ENCODE measurements at regions not wholly inside any gene's neighbourhood (a gene's known extent, or its start where the extent isn't known, plus 50 kb on each side); places are given as distances from the start of the nearest gene placed in this dataset.
"Not testable (repeated sequence)": the region's sequence is repeated elsewhere in the genome, so short reads cannot be mapped to it uniquely, and the experiment has no call there.

DNA sequence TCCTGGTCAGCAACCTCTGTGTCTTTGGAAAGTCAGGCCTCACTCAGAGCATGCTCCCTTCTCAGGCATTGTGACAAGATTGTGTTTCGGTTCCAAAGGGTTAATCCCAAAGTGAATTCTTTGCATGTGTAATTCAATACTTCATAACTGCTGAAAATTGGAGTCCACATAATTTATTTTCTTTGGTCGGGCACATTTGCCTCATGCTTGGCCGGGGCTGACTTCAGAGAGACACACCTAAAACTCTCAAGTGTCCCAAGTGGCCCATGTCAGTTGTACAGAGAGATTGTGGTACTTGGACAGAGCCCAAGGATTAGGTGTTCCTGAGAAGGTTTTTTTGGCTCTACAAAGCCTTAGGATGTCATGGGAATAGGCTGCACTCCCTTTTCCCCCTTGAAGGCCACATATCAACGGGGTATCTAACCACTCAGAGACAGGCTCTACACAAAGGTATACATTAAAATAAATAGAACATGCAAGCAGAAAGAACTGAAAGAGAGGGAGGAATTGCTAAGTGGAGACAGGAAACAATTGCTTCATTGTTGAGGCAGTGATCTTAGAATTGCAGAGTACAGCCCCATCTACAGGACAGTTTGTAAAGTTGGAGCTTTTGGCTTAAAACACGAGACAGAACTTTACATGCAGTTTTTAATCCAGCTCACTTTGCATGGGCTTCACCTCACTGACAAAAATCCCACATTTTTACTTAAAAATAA lies 1232.3 kb upstream of the ZEB2 start:
- peak; percentile 50 for DNase-seq

DNA sequence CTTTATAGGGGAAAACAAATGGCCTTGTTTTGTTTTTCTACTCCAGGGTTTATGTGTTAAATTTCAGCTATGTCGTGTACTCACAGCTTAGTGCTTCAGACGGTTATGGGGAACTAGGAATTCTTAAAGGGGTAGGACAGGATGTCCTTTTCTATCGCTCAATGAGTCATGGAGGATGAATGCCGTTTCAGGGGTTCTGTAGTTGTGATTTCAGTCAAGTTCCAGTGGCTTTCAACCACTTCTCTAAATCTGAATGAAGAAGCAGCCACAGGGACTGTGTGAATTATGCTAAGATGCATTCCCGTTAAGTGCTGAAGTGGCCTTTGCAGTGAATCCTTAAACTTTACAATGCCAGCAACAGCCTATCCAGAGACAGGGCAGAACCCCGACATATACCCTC lies 1231.7 kb upstream of the ZEB2 start:
- DNase-seq = no peak

DNA sequence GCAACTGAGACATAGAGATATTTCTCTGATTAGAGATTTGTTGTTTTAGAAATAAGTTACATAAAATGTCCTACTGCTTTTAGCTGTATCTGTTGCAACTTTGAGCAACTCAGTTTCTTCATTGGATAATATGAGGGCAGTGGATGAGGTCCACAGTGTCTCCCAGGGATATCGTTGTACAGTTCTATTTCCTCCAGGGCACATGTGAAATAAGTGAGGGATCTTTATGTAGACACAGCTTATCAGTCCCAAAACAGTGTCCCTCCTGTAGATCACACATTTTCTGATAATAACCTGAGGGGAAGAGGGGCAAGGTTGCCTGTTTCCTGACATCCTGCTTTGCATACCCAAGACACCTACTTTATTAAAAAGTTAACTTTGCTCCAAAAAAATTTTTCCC lies 1231.2 kb upstream of the ZEB2 start:
- no peak for DNase-seq

DNA sequence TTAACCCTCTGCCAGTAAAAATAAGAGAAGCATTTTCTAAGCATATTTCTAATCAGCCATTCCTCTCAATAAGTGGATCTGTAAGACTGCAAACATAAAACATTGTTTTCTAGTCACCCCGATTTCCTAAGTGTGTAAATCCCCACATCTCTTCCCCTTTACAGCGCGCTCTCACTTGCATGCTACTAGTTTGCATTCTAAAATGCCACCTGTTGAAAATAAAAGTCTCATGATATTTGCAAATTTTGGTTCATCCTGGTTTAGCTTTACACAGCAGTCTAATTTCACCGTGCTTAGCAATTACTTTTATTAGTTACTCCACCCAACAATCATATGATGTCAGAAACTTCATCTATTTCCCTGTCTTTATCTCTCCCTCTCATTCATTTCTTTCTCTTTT lies 1230.7 kb upstream of the ZEB2 start:
- DNase-seq = no peak

DNA sequence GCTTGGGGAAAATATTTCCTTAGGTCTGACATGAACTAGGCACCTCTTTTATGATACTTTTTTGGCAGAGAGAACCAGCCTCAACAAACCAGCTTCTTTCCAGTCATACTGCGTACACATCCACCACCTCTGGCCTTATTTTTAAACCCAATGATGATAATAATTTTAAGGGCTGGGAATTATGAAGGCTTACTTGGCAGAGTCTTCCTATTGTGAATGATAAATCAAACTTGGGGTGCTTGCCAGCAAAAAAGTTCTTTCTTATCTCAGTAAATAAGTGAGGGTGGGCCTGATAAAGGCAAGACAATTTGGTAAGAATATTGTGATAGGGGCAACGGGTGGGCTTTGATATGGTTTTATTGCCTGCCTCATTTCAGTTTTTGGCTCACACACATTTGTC lies 1230.2 kb upstream of the ZEB2 start:
- DNase-seq = no peak

DNA sequence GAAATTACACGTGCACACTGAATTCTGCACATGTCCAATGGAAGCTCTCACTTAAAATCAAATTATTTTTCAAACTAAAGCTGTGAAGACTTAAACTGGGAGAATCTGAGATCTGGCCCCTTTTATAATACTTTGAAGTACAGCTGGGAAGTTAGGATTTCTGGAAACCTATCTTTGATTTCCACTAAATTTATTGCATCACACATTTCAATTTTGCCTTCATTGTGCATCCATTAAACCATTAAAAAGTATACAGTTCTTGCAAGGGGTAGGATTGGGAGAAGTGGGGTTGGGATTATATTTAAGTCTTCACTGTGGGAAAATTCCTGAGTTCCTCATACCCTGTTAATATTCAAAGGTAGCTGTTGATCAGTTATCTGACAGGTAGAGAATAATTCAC lies 1229.6 kb upstream of the ZEB2 start:
- no peak for DNase-seq

DNA sequence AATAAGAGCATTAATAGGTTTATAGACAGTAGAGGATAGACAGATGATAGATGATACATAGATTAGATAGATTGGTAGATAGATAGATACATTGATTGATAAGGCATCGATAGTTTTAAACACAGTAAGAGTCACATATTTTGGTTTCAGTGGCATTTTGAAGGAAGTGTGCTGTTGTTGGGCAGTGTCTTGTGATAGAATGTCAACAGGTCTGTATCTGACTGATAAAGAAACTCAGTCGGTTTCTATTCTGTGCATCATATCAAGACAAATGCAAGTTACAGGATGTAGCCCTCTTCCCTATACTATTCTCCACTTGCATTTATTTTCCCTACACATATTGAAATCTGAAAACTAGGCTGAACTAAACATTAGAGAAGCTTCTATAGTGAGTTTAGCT lies 1229.0 kb upstream of the ZEB2 start:
- DNase-seq = no peak

DNA sequence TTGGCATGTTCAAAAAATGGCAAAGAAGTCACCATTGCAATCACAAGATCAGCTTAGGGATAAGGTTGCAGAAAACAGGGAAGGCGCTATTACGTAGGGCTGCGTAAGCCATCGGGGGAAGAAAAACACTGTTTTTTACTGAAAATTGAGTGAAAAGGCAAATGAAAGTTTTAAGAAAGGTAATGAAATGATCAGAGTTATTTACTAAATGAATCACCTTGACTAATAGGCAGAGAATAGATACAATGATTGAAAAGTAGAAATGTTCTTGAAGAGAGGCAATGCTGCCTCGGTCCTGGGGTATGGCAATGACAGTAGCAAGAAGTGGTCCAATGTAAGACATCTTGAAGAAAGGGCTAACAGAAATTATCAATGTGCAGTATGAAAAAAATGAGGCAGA lies 1227.8 kb upstream of the ZEB2 start:
- no peak for DNase-seq

DNA sequence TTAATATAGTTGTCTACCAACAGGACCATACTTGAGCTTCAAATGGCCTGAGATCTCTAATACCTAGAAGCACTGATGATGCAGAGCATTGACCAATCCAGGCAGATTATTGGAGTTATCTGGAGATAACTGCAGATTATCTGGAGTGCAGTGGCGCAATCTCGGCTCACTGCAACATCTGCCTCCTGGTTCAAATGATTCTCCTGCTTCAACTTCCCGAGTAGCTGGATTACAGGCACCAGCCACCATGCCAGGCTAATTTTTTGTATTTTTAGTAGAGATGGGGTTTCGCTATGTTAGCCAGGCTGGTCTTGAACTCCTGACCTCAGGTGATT lies 1225.4 kb upstream of the ZEB2 start:
- not testable (repeated sequence) for DNase-seq

DNA sequence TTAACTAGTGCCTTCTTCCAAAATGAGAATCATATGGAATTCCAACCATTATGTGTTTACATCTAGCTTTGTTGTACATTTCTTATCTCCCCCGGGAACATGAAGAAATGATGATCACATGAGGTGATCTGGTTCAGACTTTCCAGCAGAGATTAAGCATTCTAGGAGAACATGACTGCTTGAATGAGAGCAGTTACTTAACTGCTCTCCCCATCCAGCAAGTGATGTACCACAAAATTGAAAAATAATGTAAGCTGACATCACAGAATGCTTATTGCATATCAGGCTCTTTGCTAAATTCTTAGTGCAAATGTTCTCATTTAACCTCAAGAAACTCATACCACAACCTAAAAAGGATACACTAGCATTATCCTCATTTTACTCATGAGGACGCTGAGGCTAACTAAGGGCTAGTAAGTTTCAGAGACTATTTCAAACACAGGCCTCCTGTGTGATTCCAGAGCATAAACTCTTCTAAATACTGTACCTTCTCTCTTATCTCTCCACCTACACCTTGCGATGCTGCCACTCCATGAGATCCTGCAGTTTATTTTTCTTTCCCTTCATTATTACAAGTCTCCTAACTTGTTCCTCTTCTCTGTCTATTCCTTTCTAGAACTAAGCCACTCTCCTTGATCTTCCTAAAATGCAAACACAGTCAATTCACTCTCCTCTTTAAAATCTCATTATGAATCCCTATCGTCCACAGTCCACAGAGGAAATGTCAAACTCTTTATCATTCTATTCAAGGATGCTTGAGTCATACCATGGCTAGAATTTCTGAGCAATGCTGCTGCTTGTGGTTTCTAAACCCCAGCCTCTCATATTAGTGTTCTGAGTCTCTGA lies 1224.8 kb upstream of the ZEB2 start:
- DNase-seq = no peak

DNA sequence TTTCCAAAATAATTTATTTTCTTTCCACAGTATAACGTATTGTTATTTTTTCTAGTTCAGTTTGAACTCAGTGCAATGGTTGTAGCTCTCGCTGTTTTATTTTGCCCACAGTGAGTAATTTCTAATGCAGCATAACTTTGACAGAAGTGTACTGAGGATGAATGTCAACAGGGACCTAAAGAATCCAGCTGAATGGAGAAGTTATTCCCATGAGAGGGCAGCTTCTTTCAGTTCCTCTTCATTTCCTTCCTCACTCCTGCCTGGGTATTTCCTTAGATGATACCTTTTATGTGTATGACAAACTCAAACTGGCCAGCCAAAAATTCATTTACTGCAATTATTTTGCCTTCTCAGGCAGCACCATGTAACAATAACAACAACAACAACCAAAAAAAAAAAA lies 1223.1 kb upstream of the ZEB2 start:
- no peak for DNase-seq

DNA sequence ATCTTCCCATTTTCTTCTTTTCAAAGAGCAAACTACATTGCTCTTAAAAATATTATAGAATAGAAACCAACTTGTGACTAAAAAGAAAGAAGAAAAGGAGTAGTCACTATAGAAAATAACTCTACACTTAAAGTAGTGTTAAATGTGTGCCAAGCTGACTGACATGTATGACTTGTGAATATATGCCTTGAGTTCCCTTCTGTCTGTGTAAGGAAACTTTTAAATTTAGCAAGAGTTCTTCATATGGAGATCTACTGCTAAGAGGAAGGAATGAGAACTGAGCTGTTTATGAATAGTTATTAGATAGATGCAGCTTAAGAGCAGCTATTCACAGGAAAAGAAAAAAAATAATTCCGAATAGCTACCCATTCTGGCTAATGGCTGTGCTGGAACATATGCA lies 1221.7 kb upstream of the ZEB2 start:
- DNase-seq = no peak

DNA sequence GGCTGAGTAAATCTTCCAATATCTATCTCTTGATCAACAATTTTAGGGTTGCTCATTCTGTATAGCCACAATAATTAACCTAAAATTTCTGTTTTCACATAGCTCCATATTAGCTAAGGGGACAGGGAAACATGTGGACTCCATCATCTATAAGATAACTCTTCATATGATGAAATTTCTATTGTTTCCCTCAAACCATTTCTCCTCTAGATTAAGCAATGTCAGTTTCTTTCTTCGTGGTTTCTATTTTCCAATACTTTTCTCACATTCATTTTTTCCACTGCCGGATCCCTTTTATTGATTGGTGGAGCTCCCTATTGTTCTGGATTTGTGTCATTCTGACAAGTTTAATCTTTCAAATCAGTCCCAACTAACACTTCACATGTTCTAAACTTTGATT lies 1221.3 kb upstream of the ZEB2 start:
- DNase-seq = no peak

DNA sequence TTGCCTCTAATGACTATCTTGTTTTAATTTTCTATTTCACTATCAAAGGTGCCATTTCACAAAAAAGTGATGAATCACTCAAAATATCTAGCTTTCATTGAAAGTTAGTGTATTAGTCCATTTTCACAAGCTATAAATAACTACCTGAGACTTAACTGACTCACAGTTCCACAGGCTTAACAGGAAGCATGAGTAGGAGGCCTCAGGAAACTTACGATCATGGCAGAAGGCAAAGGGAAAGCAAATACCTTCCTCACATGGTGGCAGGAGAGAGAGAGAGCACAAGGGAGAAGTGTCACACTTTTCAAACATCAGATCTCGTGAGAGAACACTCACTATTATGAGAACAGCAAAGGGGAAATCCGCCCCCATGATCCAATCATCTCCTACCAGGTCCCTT lies 1220.4 kb upstream of the ZEB2 start:
- DNase-seq = no peak

DNA sequence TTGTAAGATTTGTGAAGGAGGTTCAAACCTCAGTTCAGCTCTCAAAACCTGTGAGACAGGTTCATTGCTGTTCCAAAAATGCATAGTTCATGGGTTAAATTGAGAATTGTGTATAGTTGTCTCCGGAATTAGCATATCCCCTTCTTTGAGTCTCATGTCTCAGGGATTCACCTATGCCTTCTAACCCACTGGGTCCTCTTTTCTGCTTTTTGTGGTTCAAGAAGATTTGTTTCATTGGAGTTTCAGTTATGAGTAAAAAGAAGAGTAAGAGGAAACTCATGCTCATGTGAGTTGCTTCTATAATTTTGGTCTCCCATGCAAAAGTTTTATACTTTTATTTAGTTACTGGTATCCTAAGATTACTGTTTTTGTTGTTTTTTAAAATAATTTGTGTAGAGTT lies 1219.8 kb upstream of the ZEB2 start:
- no peak for DNase-seq

DNA sequence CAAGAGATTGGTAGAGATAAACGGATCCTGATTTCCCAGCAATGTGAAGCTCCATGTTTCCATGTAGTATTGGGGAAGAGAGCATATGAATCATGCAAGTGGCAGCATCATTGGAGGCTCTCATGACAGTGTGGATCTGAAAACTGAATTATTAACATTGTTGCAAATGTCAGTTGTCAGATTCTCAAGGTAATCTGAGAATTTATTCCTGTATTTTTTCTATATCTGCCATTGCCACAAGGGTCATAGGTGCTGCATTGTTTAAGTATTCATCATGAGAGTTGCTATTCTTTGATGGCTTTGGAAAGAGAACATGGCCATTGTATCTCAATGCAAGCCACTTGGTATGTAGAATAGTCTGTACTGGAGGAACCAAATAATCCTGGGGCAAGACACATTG lies 1217.0 kb upstream of the ZEB2 start:
- DNase-seq = no peak

DNA sequence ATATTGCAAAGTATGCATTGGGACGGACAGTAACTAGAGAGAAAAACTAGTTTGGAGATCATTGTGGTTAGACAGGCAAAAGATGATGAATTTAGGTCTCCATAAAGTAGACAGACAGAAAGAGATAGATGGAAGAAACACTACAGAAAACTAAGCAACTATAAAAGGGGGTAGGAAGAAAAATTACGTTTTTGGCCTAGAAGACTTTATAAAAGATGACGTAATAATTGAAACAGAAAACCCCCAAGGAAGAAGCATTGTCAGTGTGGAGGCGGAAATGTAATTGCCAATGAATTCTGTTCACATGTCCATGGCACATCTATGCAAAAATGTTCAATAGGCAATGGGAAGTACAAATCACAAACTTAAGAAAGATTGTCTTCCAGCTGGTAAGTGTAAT lies 1211.5 kb upstream of the ZEB2 start:
- no peak for DNase-seq

DNA sequence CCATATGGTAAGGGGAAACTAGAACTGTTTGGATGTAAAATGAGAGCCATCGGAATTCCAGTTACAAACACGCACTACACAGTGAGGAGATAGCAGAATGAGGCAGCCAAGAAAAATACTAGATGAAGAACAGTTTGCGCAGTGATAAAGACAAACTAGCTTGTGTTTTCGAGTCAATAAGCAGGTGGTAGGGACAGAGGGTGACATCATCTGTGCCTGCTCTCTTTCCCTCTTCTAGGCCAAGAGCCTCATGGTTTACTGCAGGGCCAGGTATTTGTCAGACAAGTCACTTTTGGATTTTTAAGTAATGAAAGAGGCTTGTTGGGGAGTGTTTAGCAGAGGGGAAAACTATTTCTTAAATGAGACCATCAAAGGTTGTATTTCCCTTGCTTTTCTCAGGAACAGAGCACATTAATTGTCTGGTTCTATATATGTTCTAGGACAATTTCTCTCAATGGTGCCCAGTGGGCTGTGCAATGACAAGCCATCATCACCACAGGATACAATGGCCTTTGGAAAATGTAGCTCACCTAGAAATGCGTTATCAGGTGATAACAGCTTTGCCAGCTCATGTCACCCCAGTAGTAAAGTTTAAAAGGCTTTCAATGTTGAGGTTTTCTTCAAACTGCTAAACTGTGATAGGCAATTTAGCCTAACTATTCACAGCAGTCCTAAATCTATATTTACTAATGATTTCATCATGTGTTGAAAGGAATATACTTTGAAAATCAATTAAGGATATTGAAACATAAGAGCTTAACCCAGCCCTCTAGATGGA lies 1210.3 kb upstream of the ZEB2 start:
- DNase-seq = peak; percentile 15

DNA sequence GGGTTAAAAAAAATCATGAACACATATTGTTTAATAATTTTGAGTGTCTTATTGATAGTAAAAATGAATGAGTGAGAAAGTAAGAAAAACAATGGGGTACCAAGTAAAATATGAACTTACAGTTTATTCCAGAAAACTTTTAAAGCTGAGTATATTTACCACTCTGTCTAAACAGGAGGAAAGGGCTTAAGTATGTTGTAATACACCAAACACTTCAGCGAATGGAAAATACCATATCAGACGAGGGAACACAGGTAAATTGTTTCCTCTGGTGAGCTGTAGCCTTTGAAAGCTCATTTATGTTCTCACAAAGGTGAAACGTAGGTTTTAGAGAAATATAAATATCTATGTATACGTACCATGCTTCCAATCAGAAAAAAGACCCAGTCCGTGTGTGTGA lies 1209.6 kb upstream of the ZEB2 start:
- no peak for DNase-seq

DNA sequence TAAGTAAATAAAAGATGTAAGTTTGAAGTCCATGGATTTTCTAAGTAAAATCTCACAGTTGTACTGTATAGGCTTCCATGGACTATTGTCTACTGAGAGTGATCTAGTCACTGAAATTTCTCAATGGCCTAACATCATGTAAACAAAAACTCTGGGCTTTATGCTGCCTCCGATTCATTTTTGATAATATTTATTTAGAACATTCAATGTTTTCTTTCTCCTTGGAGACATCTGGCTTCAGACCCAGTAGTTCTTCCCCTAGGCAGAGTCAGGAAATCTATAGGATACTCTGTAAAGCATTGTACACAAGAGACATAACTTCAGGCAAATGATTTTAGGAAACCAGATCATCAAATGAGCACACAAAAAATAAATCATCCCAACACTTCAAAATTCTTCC lies 1208.6 kb upstream of the ZEB2 start:
- DNase-seq = no peak

DNA sequence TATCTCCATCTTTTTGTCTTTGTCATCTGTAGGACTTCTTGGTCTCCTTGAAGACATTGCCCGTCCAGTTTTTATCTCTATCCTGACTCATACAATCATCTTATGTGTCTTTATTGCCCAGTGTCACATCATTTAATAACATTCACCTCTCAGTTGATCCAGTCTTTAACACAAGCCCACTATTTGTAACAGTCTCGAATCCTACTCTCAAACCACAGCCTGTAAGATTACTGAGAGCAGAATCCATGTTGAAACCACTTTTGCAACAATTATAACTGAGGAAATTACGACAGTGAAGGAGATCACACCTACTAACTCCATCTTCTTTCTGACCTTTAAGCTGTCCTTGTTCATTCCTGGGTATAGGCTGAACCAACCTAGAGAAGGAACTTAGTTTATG lies 1206.0 kb upstream of the ZEB2 start:
- DNase-seq = no peak

DNA sequence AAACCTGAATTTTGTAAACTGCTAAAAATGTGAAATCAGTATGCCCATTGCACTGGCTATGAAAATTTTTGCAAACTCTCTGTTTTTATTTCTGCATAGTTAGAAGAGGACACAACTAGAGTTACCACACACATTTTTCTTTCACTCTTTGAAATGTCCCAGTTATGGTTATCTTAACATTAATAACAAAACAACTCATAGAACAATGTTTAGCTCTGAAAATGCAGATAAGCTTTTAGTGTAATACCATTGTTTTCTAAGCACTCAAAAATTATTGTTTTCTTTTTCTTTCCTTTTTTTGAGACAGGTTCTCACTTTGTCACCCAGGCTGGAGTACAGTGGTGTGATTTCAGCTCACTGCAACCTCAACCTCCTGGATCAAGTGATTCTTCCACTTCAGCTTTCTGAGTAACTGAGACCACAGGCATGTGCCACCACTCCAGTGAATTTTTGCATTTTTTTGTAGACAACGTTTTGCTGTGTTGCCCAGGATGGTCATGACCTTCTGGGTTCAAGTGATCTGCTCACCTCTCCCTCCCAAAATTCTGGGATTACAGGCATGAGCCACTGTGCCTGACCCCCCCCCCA lies 1204.5 kb upstream of the ZEB2 start:
- no peak for DNase-seq

DNA sequence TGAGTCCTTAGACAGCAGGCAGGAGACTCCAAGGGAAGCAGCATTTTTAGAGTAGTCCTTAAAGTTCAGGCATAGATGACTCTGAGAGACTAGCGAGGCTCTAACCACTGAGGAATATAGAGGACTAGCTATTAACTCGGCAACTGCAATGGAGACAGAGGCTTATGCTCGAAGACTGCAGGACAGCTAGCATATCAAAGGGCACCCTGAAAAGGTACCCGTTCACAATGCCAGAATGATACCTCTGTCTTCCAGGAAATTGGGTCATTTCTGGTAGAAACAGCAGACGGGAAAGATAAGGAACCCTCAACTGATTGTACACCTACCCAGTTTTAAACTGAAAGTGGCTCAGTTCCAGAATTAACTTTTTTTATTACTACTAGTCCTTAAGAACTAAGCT lies 1204.0 kb upstream of the ZEB2 start:
- no peak for DNase-seq

DNA sequence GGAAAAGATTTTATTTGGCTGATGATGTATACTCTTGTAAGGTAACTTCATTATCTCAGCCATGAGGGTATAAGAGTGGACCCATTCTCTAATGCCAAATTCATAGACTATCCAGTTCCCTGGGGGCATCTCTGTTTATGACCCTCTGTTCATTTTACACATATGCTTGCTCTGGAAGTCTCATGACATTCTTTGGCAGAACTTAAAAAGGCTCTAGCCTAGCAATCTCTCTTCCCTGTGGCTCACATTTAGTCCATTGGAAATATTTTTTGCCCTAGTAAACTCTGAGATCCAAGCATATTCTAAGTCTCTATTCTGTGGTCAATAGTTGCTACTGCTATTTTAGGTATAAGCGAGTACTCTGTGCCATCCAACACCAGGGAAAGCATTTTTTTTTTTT lies 1201.8 kb upstream of the ZEB2 start:
- DNase-seq = no peak

Measured in NCI-H146 (cell line).